HL-60 (cell line): ENCODE measurements at regions not wholly inside any gene's neighbourhood (a gene's known extent, or its start where the extent isn't known, plus 50 kb on each side); places are given as distances from the start of the nearest gene placed in this dataset.

Source experiments
- CTCF ChIP-seq: IDR thresholded peaks from one replicate; pipeline ENCODE4 v1.5.1; 2011; ENCODE audit warnings: low read length, control low read depth, inconsistent platforms; ENCODE audit not compliant: insufficient read depth
- GABPA ChIP-seq: IDR thresholded peaks from 2 replicates; pipeline ENCODE4 v1.6.1; 2012; ENCODE audit warnings: low read depth

GRCh38 chr17:79511471-79511870 is 99.4 kb downstream of the RBFOX3 start:
- TF ChIP-seq GABPA (no peak), CTCF (no peak)
